ENCODE measurements at regions not wholly inside any gene's neighbourhood (a gene's known extent, or its start where the extent isn't known, plus 50 kb on each side); places are given as distances from the start of the nearest gene placed in this dataset.

DNA sequence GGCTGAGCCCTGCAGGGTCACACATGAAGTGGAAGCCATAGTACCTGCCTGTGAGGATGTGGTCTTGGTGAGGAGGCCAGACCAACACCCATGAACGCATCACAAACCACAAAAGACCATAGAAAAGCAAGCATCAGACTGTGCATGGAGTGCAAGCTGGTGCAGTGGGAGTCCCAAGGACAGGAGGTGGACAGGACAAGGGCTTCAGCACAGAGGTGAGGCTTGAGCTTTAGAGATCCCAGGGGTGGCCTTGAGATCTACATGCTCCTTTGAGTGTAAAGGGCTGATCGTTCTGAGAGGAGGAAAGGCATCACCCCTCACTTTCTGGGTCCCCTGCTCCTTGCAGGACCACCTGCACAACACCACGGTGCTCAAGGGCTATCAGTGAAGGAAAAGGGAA is 111.9 kb upstream of the F3 start:
- Histone ChIP-seq H3K36me3 (ENCODE audit: control insufficient read depth, insufficient read depth, low read length) (no peaks in the 10 kb centered on the region), H3K4me3 (ENCODE audit: low read depth, low read length) (no peak overlapping the region), H3K27me3 (ENCODE audit: control insufficient read depth, insufficient read depth, low read length) (no peaks in the 10 kb centered on the region)
- no peak for FAIRE-seq
- TF ChIP-seq, protein P1, sequence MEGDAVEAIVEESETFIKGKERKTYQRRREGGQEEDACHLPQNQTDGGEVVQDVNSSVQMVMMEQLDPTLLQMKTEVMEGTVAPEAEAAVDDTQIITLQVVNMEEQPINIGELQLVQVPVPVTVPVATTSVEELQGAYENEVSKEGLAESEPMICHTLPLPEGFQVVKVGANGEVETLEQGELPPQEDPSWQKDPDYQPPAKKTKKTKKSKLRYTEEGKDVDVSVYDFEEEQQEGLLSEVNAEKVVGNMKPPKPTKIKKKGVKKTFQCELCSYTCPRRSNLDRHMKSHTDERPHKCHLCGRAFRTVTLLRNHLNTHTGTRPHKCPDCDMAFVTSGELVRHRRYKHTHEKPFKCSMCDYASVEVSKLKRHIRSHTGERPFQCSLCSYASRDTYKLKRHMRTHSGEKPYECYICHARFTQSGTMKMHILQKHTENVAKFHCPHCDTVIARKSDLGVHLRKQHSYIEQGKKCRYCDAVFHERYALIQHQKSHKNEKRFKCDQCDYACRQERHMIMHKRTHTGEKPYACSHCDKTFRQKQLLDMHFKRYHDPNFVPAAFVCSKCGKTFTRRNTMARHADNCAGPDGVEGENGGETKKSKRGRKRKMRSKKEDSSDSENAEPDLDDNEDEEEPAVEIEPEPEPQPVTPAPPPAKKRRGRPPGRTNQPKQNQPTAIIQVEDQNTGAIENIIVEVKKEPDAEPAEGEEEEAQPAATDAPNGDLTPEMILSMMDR (IDR thresholded peaks at IDR 0.05; ENCODE audit: insufficient read depth, low read length, severe bottlenecking) = no peak
- no peak for DNase-seq (ENCODE audit: low read depth)

DNA sequence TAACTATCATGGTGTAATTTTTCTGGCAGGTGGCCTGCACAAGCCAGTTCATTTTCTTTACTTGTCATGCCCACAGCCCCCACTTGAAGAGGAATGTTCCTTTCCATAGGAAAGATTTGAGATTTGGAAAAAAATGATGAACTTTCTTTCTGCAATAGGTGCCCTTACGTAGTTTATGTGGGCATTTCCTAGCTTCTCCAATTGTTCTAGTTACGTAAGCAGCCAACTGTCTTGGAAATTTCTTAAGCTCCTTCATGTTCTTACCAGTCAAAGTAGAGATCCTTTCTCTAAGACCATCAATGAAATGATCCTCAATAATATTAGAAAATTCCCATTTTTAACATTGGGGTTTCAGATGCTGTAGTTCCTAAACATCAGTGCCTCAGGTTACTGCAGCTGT is 109.5 kb upstream of the F3 start:
- Histone ChIP-seq H3K36me3 (ENCODE audit: control insufficient read depth, insufficient read depth, low read length) (no peaks in the 10 kb centered on the region), H3K27me3 (ENCODE audit: control insufficient read depth, insufficient read depth, low read length) (no peaks in the 10 kb centered on the region), H3K4me3 (ENCODE audit: low read depth, low read length) (no peak overlapping the region)
- TF ChIP-seq, protein P1 (IDR thresholded peaks at IDR 0.05; ENCODE audit: insufficient read depth, low read length, severe bottlenecking) = no peak
- DNase-seq (ENCODE audit: low read depth) (no peak), FAIRE-seq (no peak)

DNA sequence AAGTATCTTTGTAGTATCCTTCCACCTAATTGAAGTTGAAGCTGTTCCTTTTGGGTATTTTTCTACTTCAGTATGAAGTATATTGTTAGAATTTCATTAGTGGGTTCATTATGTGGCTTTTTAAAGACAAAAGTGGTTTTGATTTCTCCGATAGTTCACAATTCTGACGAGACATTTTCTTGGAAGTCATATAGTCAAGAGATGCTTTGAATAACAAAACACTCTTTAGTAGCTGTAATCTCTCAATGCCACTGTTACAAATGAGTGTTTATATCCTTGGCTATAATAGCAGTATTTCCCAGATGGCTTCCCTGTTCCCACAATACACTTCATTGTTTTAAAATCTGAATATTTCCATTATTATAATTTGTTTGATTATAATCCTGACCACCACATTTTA is 108.7 kb upstream of the F3 start:
- Histone ChIP-seq H3K36me3 (ENCODE audit: control insufficient read depth, insufficient read depth, low read length) (no peaks in the 10 kb centered on the region), H3K4me3 (ENCODE audit: low read depth, low read length) (no peak overlapping the region), H3K27me3 (ENCODE audit: control insufficient read depth, insufficient read depth, low read length) (no peaks in the 10 kb centered on the region)
- TF ChIP-seq, protein P1 (IDR thresholded peaks at IDR 0.05; ENCODE audit: insufficient read depth, low read length, severe bottlenecking) = no peak
- no peak for FAIRE-seq
- no peak for DNase-seq (ENCODE audit: low read depth)

DNA sequence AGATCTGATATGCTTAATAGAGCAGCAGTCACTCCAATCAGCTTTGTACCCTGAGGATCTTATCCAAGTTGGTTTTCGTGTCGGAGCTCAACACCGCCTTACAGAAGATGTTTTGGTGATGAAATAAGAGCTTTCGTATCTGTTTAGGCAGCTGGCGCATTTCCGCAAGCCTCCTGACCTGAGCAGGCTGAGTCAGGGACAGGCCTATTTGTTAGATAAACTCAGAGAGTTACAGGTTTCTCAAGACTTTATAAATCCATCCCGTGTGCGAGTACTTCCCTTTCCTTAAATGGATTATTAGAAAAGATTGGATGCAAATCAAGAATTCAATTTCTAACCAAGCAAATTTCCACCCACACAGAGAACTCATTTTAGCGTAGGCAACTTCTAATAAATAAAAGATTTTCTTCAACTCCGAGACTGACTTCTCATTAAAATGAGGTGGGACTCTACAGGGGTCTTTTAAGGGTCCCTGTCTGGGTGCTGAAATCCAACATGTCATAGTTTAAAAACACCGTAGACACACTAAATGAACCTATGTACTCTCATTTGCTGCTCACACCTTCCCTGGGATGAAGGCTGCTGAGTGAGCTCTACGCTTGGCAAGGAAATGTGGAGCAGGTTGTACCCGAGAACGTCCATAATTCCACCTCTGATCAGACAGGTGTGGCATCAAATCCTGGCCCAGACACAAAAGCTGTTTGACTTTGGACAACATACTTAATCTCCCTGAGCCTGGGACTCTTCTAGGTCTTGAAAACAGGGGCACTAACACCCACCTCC is 106.9 kb upstream of the F3 start:
- peak; percentile 99 for DNase-seq (ENCODE audit: low read depth)
- Histone ChIP-seq H3K36me3 (ENCODE audit: control insufficient read depth, insufficient read depth, low read length) (no peaks in the 10 kb centered on the region), H3K4me3 (ENCODE audit: low read depth, low read length) (no peak overlapping the region)

DNA sequence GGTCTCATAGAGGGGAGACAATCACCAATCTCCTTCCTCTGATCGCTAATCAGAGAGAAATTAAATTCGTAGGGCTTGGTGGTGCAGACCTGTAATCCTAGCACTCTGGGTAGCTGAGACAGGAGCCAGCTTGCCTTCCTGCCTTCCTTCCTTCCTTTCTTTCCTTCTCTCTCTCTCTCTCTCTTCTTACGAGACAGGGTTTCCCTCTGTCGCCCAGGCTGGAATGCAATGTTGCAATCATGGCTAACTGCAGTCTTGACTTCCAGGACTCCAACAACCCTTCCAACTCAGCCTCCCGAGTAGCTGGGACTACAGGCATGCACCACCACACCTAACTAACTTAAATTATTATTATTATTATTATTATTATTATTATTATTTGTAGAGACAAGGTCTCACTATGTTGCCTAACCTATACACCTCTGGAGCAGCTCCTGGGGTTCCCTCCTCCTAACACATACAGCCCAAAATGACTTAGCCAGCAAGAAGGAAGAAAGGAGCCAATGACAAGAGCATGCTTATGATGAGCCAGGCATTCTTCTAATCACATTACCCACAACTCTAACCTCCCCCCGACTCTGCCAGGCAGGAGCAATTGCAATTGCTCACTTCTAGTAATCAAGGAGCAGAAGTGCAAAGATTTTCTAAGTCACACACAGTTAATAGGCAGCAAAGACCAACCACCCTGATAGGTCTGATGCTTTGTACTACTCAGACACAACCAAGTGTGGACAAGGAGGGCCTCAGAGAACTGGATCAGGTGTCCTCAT is 105.4 kb upstream of the F3 start:
- FAIRE-seq (no peak), DNase-seq (ENCODE audit: low read depth) (peak; percentile 83)
- Histone ChIP-seq H3K27me3 (ENCODE audit: control insufficient read depth, insufficient read depth, low read length) (no peaks in the 10 kb centered on the region), H3K36me3 (ENCODE audit: control insufficient read depth, insufficient read depth, low read length) (no peaks in the 10 kb centered on the region), H3K4me3 (ENCODE audit: low read depth, low read length) (no peak overlapping the region)
- TF ChIP-seq, protein P1 (IDR thresholded peaks at IDR 0.05; ENCODE audit: insufficient read depth, low read length, severe bottlenecking) = no peak

More for the DNA sequence above, 106.9 kb upstream of the F3 start:
- TF ChIP-seq, protein P1 (IDR thresholded peaks at IDR 0.05; ENCODE audit: insufficient read depth, low read length, severe bottlenecking) = no peak
- H3K27me3 ChIP-seq (ENCODE audit: control insufficient read depth, insufficient read depth, low read length) = no peaks in the 10 kb centered on the region
- FAIRE-seq = peak; percentile 52

All from bronchial epithelial cell (primary cell).